ENCODE measurements at regions not wholly inside any gene's neighbourhood (a gene's known extent, or its start where the extent isn't known, plus 50 kb on each side); places are given as distances from the start of the nearest gene placed in this dataset.
"Not testable (repeated sequence)": the region's sequence is repeated elsewhere in the genome, so short reads cannot be mapped to it uniquely, and the experiment has no call there.

DNA sequence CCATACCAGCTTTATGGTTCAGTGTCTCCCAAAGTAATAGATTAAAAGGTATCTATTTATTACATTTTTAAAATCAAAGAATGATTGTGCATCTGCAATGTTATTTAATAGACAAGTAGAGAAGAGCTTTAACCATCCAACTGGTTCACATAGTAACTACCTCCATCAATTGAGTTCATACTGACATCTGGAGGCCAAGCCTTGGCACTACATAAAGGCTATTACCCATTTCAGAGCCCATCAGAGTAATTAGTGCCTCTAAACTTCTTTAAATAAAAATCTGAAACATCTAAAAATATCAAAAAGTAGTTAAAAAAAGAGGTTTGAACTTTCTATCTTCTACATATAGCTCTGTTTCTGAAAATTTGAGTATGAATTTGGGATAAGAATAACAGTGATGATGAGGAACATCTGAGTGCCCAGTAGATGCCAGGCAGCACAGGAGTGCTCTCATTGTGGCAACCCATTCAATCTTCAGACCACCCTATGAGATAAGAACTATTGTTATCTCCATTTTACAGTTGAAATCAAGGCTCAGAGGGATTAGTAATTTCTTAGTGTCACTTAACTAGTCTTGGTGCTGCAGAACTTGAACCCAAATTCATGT is 132.9 kb upstream of the DAAM1 start:
- Histone ChIP-seq H3K4me3 (ENCODE audit: low read depth in 1 of 2, low read length in 2 of 2) (no peak overlapping the region), H3K36me3 (ENCODE audit: control insufficient read depth in 1 of 2, insufficient read depth in 2 of 2, low read length in 2 of 2) (no peaks in the 10 kb centered on the region), H3K27me3 (ENCODE audit: control insufficient read depth in 1 of 2, insufficient read depth in 2 of 2, low read length in 2 of 2) (no peaks in the 10 kb centered on the region), H3K9me3 (ENCODE audit: control insufficient read depth in 1 of 2, low read length in 2 of 2) (peaks cover 0 to 2% of the 10 kb centered on the region in 2 donors), H3K9ac (ENCODE audit: low read depth in 1 of 2, low read length in 2 of 2) (no peak overlapping the region), H3K27ac (ENCODE audit: low read depth, low read length) (no peak overlapping the region), H3K4me1 (ENCODE audit: control insufficient read depth in 1 of 2, insufficient read depth in 2 of 2, low read length in 2 of 2) (no peaks in the 10 kb centered on the region)

DNA sequence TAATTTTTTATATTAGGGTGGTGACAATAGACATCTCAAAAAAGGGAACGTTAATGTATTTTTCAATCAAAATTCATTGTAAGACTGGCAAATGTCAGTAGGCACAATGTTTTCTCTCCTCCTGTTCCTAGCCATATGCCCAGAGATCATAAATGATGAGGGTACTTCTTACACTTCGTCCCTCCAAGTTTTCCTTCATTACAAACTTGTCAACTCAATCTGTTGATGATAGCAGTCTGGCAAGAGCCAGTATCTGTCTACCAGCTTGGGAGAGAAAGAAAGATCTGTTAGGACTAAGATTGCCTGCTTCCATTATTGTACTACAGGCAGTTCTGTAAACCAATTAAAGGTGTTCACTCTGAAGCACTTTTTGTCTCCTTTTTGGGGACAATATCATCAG is 130.9 kb upstream of the DAAM1 start:
- H3K9ac ChIP-seq (ENCODE audit: low read depth in 1 of 2, low read length in 2 of 2), result no peak overlapping the region
- H3K4me3 ChIP-seq (ENCODE audit: low read depth in 1 of 2, low read length in 2 of 2), result no peak overlapping the region
- H3K27me3 ChIP-seq (ENCODE audit: control insufficient read depth in 1 of 2, insufficient read depth in 2 of 2, low read length in 2 of 2), result no peaks in the 10 kb centered on the region
- H3K9me3 ChIP-seq (ENCODE audit: control insufficient read depth in 1 of 2, low read length in 2 of 2), result no peaks in the 10 kb centered on the region
- H3K4me1 ChIP-seq (ENCODE audit: control insufficient read depth in 1 of 2, insufficient read depth in 2 of 2, low read length in 2 of 2), result no peaks in the 10 kb centered on the region
- H3K36me3 ChIP-seq (ENCODE audit: control insufficient read depth in 1 of 2, insufficient read depth in 2 of 2, low read length in 2 of 2), result no peaks in the 10 kb centered on the region
- no peak overlapping the region for H3K27ac ChIP-seq (ENCODE audit: low read depth, low read length)

DNA sequence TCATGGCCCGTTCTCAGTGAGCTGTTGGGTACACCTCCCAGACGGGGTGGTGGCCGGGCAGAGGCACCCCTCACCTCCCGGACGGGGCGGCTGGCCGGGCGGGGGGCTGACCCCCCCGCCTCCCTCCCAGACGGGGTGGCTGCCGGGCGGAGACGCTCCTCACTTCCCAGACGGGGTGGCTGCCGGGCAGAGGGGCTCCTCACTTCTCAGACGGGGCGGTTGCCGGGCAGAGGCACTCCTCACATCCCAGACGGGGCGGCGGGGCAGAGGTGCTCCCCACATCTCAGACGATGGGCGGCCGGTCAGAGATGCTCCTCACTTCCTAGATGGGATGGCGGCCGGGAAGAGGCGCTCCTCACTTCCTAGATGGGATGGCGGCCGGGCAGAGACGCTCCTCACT is 129.7 kb upstream of the DAAM1 start:
- not testable (repeated sequence) for H3K4me3 ChIP-seq (ENCODE audit: low read depth in 1 of 2, low read length in 2 of 2); H3K27me3 ChIP-seq (ENCODE audit: control insufficient read depth in 1 of 2, insufficient read depth in 2 of 2, low read length in 2 of 2); H3K36me3 ChIP-seq (ENCODE audit: control insufficient read depth in 1 of 2, insufficient read depth in 2 of 2, low read length in 2 of 2); H3K9ac ChIP-seq (ENCODE audit: low read depth in 1 of 2, low read length in 2 of 2); H3K4me1 ChIP-seq (ENCODE audit: control insufficient read depth in 1 of 2, insufficient read depth in 2 of 2, low read length in 2 of 2); H3K9me3 ChIP-seq (ENCODE audit: control insufficient read depth in 1 of 2, low read length in 2 of 2); H3K27ac ChIP-seq (ENCODE audit: low read depth, low read length)

DNA sequence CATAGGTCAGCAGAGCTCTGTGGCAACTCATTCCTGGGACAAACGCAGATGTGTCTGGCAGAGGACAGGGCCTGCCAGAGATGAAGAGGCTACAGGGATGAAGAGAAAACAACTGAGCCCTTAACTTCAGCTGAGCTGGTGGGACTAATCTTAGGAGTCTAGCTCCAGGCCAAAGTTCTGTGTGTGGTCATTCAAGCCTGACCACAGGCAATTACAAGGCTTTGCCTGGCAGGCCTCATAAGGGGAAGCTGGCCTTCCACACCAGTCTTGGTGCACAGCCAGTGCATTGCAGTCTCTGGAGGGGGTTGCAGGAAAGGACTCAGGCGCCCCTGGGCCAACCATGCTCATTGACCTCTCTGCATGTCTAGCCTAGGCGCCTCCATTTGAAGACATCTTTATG is 127.6 kb upstream of the DAAM1 start:
- peaks cover 0 to 10% of the 10 kb centered on the region in 2 donors for H3K9me3 ChIP-seq (ENCODE audit: control insufficient read depth in 1 of 2, low read length in 2 of 2)
- H3K9ac ChIP-seq (ENCODE audit: low read depth in 1 of 2, low read length in 2 of 2), result no peak overlapping the region
- no peaks in the 10 kb centered on the region for H3K27me3 ChIP-seq (ENCODE audit: control insufficient read depth in 1 of 2, insufficient read depth in 2 of 2, low read length in 2 of 2)
- no peak overlapping the region for H3K4me3 ChIP-seq (ENCODE audit: low read depth in 1 of 2, low read length in 2 of 2)
- H3K36me3 ChIP-seq (ENCODE audit: control insufficient read depth in 1 of 2, insufficient read depth in 2 of 2, low read length in 2 of 2), result no peaks in the 10 kb centered on the region
- no peaks in the 10 kb centered on the region for H3K4me1 ChIP-seq (ENCODE audit: control insufficient read depth in 1 of 2, insufficient read depth in 2 of 2, low read length in 2 of 2)
- no peak overlapping the region for H3K27ac ChIP-seq (ENCODE audit: low read depth, low read length)

DNA sequence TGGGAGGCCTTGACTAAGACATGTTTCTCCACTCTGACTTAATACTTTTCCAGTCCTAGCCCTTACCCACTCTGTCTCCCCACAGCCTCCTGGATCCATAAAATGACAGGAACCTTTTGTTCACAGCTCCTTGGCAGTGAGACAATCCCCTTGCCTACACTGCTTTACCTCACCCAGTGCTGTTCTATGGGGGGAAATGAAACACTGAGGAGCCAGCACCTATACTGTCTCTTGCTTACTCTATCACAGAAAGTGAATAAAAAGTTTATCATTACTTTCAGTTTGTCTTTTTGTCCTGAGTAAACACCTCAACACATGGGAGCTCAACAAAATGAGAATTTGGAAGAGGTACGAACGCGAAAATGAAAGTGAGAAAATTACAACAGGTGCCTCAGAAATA is 127.2 kb upstream of the DAAM1 start:
- no peaks in the 10 kb centered on the region for H3K4me1 ChIP-seq (ENCODE audit: control insufficient read depth in 1 of 2, insufficient read depth in 2 of 2, low read length in 2 of 2)
- H3K27me3 ChIP-seq (ENCODE audit: control insufficient read depth in 1 of 2, insufficient read depth in 2 of 2, low read length in 2 of 2), result no peaks in the 10 kb centered on the region
- H3K27ac ChIP-seq (ENCODE audit: low read depth, low read length), result no peak overlapping the region
- H3K9ac ChIP-seq (ENCODE audit: low read depth in 1 of 2, low read length in 2 of 2), result no peak overlapping the region
- no peaks in the 10 kb centered on the region for H3K36me3 ChIP-seq (ENCODE audit: control insufficient read depth in 1 of 2, insufficient read depth in 2 of 2, low read length in 2 of 2)
- H3K4me3 ChIP-seq (ENCODE audit: low read depth in 1 of 2, low read length in 2 of 2), result no peak overlapping the region
- H3K9me3 ChIP-seq (ENCODE audit: control insufficient read depth in 1 of 2, low read length in 2 of 2), result peaks cover 0 to 14% of the 10 kb centered on the region in 2 donors

DNA sequence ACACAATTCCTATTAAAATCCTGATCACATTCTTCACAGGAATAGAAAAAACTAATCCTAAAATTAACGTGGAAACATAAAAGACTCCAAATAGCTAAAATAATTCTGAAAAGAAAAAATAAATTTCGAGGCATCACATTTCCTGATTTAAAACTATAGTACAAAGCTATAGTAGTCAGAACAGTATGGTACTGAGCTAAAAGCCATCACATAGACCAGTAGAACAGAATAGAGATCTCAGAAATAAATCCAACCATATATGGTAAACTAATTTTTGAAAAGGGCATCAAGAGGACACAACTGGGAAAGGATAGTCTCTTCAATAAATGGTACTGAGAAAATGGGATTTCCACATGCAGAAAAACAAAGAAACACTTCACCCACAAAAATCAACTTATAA is 125.2 kb upstream of the DAAM1 start:
- Histone ChIP-seq H3K9ac (ENCODE audit: low read depth in 1 of 2, low read length in 2 of 2) (no peak overlapping the region), H3K36me3 (ENCODE audit: control insufficient read depth in 1 of 2, insufficient read depth in 2 of 2, low read length in 2 of 2) (no peaks in the 10 kb centered on the region), H3K4me3 (ENCODE audit: low read depth in 1 of 2, low read length in 2 of 2) (no peak overlapping the region), H3K4me1 (ENCODE audit: control insufficient read depth in 1 of 2, insufficient read depth in 2 of 2, low read length in 2 of 2) (peaks cover 6 to 7% of the 10 kb centered on the region in 2 donors), H3K9me3 (ENCODE audit: control insufficient read depth in 1 of 2, low read length in 2 of 2) (peaks cover 0 to 14% of the 10 kb centered on the region in 2 donors), H3K27ac (ENCODE audit: low read depth, low read length) (no peak overlapping the region), H3K27me3 (ENCODE audit: control insufficient read depth in 1 of 2, insufficient read depth in 2 of 2, low read length in 2 of 2) (no peaks in the 10 kb centered on the region)

DNA sequence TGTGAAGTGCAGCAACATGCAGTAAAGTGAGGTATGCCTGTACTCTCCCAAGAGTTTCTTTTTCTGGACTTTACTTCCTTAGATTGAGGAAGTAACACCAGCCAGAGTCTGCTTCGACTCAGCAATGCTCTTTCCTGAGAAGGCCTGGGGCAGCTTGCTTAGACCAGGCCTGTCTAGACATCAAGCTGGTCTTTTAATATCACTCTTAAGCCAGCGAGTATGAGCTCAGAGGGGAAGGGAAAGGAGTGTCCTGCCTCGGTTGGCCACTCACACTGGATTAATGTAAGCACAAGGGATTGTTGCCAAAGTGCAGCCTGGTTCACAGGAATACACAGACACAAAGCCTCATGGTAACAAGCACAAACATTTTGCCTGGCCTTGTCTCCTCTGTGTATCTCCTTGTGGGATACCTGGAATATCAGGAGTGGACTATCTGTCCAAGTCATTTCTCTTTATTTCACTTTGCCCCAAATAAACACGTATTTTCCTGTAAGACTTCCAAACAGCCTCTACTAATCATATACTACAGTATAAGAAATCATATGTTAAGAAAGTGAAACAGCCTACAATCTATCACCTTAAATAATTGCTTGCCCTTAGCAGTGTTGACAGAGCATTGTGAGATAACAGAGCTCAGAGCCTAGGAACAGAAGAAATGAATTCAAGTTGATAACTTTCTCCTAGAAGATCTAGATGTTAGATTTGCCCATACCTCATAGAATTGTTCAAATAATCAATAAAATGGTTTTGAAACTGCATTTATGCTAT is 121.2 kb upstream of the DAAM1 start:
- Histone ChIP-seq H3K27me3 (ENCODE audit: control insufficient read depth in 1 of 2, insufficient read depth in 2 of 2, low read length in 2 of 2) (no peaks in the 10 kb centered on the region), H3K4me3 (ENCODE audit: low read depth in 1 of 2, low read length in 2 of 2) (no peak overlapping the region), H3K9ac (ENCODE audit: low read depth in 1 of 2, low read length in 2 of 2) (no peak overlapping the region), H3K4me1 (ENCODE audit: control insufficient read depth in 1 of 2, insufficient read depth in 2 of 2, low read length in 2 of 2) (peaks cover 6 to 7% of the 10 kb centered on the region in 2 donors), H3K36me3 (ENCODE audit: control insufficient read depth in 1 of 2, insufficient read depth in 2 of 2, low read length in 2 of 2) (no peaks in the 10 kb centered on the region), H3K9me3 (ENCODE audit: control insufficient read depth in 1 of 2, low read length in 2 of 2) (peaks cover 0 to 14% of the 10 kb centered on the region in 2 donors), H3K27ac (ENCODE audit: low read depth, low read length) (no peak overlapping the region)

DNA sequence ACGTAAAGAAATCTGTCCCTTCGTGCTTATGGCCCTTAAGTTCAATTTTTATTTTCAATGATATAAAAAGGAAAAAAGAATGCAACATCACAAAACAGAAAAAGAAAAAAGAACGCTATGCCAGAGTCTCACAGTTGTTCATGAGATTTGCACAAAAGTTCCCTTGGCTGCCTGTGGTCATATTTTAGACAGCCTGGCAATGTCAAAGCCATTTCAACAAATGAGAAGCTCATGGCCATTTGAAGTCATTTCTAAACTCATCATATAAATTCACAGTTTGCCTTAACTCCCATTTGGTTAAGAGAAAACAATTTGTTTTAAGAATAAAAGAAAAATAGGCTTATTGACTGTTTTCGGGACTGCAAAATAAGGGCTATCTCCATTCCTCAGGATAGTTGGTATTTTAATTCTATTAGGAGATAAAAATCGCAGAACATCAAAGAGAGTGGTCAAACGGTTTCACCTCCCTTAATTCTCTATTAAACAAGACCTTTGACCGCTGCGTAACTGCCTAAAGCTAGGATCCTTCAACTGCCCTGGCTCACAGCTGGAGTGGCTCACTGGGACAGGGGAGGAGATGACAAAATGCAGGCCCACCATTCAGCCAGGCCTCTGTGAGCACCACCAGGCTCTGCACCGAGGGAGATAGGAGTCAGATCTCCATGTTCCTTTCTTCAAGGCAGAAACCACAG is 119.2 kb upstream of the DAAM1 start:
- Histone ChIP-seq H3K27ac (ENCODE audit: low read depth, low read length) (no peak overlapping the region), H3K9me3 (ENCODE audit: control insufficient read depth in 1 of 2, low read length in 2 of 2) (peaks cover 0 to 6% of the 10 kb centered on the region in 2 donors), H3K36me3 (ENCODE audit: control insufficient read depth in 1 of 2, insufficient read depth in 2 of 2, low read length in 2 of 2) (no peaks in the 10 kb centered on the region), H3K27me3 (ENCODE audit: control insufficient read depth in 1 of 2, insufficient read depth in 2 of 2, low read length in 2 of 2) (no peaks in the 10 kb centered on the region), H3K4me1 (ENCODE audit: control insufficient read depth in 1 of 2, insufficient read depth in 2 of 2, low read length in 2 of 2) (peaks cover 6 to 7% of the 10 kb centered on the region in 2 donors), H3K9ac (ENCODE audit: low read depth in 1 of 2, low read length in 2 of 2) (no peak overlapping the region), H3K4me3 (ENCODE audit: low read depth in 1 of 2, low read length in 2 of 2) (no peak overlapping the region)

DNA sequence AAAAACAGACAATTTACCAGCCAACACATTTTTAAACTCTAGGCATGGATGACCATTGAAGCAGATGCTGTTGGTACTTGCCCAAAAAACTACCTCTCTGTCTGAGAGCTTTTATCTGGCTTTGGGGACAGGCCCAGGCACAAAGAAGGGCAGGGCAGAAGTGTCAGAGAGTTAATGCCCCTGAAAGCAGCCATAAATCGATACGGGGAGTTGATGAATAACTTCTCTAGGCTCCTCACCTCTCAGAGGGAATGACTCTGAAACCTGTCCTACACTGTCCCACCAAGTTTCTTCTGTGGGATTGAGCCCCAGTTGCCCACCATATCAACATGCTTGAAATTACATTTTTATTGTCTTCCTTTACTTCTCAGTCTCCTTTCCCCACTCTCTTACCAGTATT is 113.0 kb upstream of the DAAM1 start:
- Histone ChIP-seq H3K4me1 (ENCODE audit: control insufficient read depth in 1 of 2, insufficient read depth in 2 of 2, low read length in 2 of 2) (no peaks in the 10 kb centered on the region), H3K36me3 (ENCODE audit: control insufficient read depth in 1 of 2, insufficient read depth in 2 of 2, low read length in 2 of 2) (no peaks in the 10 kb centered on the region), H3K27me3 (ENCODE audit: control insufficient read depth in 1 of 2, insufficient read depth in 2 of 2, low read length in 2 of 2) (no peaks in the 10 kb centered on the region), H3K9me3 (ENCODE audit: control insufficient read depth in 1 of 2, low read length in 2 of 2) (no peaks in the 10 kb centered on the region), H3K4me3 (ENCODE audit: low read depth in 1 of 2, low read length in 2 of 2) (no peak overlapping the region), H3K9ac (ENCODE audit: low read depth in 1 of 2, low read length in 2 of 2) (no peak overlapping the region), H3K27ac (ENCODE audit: low read depth, low read length) (no peak overlapping the region)

DNA sequence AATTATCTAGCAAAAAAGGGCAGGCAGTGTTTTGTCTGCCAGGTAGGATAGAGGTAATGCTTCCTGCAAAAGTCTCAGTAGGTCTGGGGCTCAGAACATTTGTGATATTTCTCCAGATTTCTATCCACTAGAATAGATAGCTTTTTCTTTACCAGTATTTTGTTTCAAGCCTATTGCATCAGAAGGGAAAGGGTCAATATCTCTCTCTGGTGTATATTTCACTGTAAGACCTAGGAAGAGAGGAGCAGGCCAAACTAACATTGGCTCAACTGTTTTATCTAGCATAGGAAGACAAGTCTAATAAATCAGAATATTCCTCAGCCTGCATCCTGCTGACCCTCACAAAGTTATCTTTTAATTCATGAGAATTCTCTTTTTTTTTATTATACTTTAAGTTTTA is 106.7 kb upstream of the DAAM1 start:
- Histone ChIP-seq H3K9me3 (ENCODE audit: control insufficient read depth in 1 of 2, low read length in 2 of 2) (no peaks in the 10 kb centered on the region), H3K9ac (ENCODE audit: low read depth in 1 of 2, low read length in 2 of 2) (no peak overlapping the region), H3K27me3 (ENCODE audit: control insufficient read depth in 1 of 2, insufficient read depth in 2 of 2, low read length in 2 of 2) (no peaks in the 10 kb centered on the region), H3K36me3 (ENCODE audit: control insufficient read depth in 1 of 2, insufficient read depth in 2 of 2, low read length in 2 of 2) (no peaks in the 10 kb centered on the region), H3K4me3 (ENCODE audit: low read depth in 1 of 2, low read length in 2 of 2) (no peak overlapping the region), H3K27ac (ENCODE audit: low read depth, low read length) (no peak overlapping the region), H3K4me1 (ENCODE audit: control insufficient read depth in 1 of 2, insufficient read depth in 2 of 2, low read length in 2 of 2) (no peaks in the 10 kb centered on the region)

All from duodenal mucosa (tissue), 2 donors.